HG03196 (cell line): ENCODE measurements at regions not wholly inside any gene's neighbourhood (a gene's known extent, or its start where the extent isn't known, plus 50 kb on each side); places are given as distances from the start of the nearest gene placed in this dataset.

Source experiments
- ATAC-seq: cut with Tn5 transposase; IDR thresholded peaks from one replicate; pipeline ENCODE4 v1.9.1; 2021; ENCODE audit not compliant: unreplicated experiment

GRCh38 chr2:15733867-15734673 lies 142.4 kb downstream of the DDX1 start:
- no peak for ATAC-seq

- no peak for ATAC-seq
Measured at GRCh38 chr2:15734674-15735483, 143.2 kb downstream of the DDX1 start.

- no peak for ATAC-seq
Measured at GRCh38 chr2:15735484-15736326, 144.0 kb downstream of the DDX1 start.

GRCh38 chr2:15736396-15737180 lies 144.9 kb downstream of the DDX1 start:
- no peak for ATAC-seq

DNA sequence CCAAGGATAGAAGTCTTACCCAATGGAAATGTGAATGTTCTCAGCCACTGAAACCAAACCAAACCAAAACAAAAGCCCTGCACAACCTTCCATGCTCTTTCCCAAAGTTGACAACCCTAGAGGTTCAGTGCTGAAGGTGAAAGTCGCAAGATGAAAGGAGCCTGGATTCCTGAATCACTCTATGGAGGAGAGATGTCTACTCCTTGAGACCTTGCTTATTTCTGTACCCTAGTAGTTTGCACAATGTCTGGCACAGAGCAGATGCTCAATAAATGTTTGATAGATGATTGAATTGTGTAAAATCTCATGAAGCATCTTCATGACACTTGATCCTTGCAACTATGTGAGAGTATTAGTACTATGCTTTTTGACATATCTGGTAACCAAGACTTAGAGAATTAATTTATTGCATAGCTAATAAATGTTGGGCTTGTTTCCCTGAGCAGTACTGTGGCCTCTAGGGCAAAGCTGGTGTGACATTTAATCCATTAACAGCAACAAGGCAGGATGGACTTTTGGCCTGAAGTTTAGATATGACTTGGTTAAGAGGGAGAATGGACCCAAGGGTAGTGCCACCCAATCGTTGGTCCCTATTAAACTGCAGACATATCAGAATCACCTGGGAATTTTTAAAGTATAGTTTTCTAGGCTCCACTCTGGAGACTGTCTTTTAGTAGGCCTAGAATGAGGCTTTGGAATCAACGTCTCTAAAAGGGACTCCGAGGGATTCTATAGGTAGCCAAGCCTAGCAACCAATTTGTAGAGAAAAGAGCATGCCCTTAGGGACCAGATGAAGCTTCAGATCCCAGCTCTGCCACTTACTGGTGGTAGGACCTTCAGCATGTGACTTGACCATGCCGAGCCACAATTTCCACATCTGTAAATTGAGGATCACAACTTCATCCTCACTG lies 145.9 kb downstream of the DDX1 start:
- no peak for ATAC-seq

DNA sequence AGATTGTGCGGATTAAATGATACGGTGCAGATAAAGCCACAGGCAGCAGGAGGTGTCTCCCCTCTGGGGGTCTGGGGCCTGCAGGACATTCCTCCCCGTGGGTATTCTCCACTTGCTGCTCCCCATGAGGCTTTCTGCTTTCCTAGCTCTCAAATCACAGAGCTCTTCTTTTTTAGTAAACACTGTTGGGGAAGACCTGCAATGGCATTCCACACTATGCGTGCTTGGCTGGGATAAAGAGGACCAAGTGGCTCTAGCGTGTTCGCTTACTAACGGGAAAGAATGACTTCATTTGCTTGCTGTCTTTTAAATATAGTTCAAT lies 146.5 kb downstream of the DDX1 start:
- no peak for ATAC-seq

GRCh38 chr2:15738943-15739342 lies 147.3 kb downstream of the DDX1 start:
- no peak for ATAC-seq

DNA sequence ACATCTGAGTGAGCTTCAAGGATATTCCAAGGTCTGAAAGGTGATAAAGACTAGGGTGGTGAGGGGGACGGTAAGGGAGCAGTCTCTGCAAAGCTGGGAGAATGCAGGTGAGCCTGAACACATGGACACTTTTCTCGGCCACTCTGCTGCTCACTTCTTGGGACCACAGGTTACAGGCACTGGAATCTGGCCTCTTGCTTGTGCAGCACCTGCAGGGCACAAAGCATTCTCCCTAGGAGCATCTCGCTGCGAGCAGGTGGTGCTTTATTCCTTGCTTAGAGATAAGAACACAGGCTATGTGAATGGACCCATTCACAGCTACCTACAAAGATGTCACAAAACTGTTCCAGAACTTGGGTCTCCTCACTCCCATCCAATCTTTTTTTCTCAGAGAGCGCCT lies 153.2 kb downstream of the DDX1 start:
- no peak for ATAC-seq

DNA sequence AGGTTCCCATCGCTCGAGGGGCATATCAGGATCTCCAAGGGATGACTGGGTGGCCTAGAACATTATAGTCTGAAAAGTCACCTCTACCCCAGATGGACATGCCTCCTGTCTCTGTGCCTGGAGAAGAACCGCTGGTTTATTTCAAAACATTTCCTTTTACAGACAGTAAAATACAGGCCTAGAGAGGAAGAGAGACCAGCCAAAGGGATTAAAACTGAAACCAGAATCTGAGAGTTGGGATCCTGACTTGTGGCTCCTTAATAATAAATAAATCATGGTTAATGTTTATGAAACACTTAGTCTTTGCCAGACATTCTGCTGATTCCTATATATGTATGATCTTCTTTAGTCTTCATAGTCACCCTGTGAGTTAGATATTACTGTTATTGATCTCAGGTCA lies 153.7 kb downstream of the DDX1 start:
- no peak for ATAC-seq

DNA sequence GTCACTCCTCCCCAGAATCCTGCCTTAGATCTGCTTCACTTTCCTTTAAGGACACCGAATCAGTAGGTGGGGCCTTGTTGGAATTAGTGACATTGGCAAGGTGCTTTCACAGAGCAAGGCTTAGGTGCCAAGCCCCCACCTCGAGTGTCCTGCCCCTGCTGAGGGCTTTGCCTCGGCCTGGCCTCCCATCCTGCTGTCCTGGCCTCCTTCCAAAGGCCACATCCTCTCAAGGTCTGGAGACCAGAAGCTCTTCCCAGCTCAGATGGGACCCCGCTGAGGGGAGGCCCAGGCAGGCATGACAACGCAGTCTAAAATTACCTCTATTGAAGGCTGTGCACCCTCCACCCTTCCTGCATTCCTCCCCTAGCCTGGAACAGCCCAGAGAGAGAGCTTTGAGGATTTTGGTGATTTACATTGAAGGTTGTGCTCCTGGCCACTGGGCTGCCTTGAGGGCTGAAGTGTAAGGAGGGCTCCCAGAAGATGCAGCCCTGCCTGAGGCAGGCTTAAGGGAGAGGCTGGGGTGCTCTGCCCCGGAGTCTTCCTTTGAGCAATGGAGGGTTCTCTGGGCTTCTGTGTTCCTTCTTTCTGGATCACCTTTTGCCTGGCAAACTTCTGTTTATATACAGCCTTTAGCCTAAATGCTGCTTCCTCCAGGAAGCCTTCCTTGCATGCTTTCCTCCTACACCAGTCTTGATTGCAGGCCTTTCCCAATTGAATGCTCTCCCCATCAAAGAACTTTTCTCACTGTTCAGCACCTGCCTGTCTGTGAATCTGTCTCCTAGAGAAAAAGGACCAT lies 154.4 kb downstream of the DDX1 start:
- ATAC-seq = no peak

DNA sequence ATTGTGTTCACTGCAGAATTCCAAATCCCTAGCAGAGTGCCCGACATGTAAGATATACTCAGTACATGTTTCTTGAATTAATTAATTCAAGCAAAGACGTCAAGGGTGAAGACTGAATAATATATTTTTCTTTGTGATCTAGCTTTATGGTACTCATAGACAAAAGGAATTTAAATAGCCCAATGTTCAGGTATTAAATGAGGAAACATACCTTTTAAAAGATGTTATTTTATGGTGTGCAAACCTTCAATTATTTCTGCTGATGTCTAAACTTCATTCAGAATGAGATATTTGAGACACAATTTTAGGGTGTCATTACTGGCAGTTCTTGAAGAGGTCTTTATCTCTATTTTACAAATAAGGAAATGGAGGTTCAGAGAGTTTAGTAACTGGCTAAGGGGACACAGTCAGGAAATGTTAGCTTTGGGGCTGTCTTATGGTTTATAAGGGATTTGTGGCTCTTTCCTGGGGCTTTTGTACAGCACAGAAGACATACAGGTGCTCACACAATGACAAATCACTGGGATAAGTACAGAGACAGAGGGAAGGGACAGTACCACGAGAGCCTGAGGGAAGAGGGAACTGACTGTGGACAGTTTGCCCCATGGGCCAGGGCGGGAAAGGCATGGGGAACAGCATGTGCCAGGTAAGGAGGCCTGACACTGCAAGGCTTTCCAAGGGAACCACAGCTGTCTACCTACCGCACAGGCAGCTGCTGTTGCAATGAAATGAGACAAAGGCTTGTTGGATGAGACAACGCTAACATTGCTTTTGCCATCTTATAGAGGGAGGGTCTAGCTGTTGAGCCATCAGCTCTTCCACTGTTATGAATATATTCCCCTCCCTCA lies 155.3 kb downstream of the DDX1 start:
- no peak for ATAC-seq

DNA sequence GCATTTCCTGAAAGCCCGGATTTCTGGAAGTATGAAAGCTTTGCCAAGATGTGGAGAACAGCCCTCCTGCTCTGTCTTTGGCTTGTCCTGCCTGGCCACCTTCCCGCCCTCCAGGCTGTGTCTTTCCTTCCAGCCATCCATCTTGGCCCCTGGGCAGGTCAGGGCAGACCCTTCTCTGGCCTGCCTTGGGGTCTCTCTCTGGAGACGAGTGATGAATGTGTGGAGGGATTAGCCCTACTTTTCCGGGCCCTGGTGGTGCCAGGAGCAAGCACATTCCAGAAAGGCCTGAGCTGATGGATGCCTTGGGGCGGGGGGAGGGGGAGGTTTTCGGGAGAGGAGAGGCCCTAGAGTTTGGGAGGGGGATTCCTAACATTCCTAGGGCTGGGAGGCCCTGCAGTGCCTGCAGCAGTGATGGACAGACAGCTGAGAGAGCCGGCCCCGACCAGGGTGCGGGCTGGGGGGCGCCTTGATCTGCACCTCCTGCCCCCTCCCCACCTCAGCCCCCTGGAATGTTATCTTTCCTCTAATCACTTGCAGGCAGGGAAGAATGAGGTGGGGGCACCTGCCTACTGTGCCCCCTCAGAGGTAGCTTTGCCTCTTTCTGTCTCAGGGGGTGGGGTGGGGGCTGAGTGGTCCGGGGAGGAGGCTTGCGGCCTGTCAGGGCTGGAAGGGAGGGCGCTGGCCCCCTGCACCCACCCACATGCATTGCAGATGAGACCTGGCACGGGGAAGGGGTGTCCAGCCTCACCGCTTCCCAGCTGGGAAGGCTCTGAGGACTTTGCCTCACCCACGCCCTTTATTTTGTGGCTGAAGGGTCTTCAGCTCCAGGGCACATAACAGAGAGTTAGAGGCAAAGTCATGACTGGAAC lies 156.2 kb downstream of the DDX1 start:
- ATAC-seq = no peak

DNA sequence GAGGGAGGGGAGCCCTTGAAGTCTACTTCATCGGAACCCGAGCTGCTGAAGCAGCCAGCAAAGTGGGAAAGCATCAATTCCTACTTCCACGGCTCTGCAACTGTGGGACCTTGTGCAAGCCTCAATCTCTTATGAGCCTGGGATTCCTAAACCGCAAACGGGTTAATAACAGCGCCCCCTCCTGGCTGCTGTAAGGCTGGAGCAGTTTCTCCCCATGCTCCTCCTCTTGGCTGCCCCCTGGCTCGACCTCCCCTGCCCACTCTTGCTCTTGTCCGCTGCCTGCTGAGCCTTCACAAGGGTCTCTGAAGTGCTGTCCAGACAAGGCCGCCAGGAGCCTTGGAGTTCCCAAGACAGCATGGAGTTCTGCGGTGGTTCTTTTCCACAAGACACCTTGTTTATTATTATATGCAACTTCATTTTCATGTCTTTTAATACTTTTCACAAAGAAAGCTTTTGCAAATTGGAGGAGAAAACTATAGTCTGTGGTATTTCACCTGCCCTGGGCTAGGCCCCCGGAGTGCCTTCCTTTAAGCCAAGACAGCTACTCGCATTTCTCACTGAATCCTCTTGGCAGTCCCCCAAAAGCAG lies 157.2 kb downstream of the DDX1 start:
- ATAC-seq = no peak

- no peak for ATAC-seq
Measured at GRCh38 chr2:15749460-15750432, 158.1 kb downstream of the DDX1 start.

DNA sequence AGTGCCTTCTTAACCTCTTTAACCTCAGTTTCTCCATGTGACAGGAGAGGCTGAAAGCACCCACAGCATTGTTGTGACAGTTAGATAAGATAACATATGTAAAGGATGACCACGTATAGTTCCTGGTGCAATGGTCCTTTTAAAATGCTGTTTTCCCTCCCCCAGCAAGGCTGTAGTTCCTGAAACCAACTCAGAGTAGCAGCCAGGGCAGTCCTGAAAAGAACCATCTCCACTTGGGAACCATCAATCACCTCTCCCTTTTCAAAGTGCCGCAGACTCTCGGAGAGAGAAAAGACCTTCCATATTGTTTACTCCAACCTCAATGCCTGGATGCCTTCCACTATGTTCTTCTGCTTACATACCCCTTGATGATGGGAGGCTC lies 158.8 kb downstream of the DDX1 start:
- no peak for ATAC-seq
